Activated CD4-positive, alpha-beta T cell treated with anti-CD3 and anti-CD28 coated beads, Interleukin-2, Interleukin-6, amounts not matched to agents 100 ng/mL and 50 ng/mL, durations not matched to agents 16 hours and 8 hours (primary cell): ENCODE measurements at regions not wholly inside any gene's neighbourhood (a gene's known extent, or its start where the extent isn't known, plus 50 kb on each side); places are given as distances from the start of the nearest gene placed in this dataset.

Experiments
- DNase-seq: peaks from one replicate; pipeline ENCODE4 v3.0.0-alpha.2; 2020

- DNase-seq: no peak
These were observed 767.3 kb upstream of the TBX3 start for GRCh38 chr12:115451151-115451779.

GRCh38 chr12:115450710-115451109 lies 766.7 kb upstream of the TBX3 start:
- DNase-seq: no peak

- no peak for DNase-seq
These were observed 766.0 kb upstream of the TBX3 start for GRCh38 chr12:115450017-115450416.

- DNase-seq: no peak
These were observed 765.6 kb upstream of the TBX3 start for GRCh38 chr12:115449526-115449925.

- no peak for DNase-seq
These were observed 760.4 kb upstream of the TBX3 start for GRCh38 chr12:115444346-115444745.

- DNase-seq: no peak
These were observed 759.5 kb upstream of the TBX3 start for GRCh38 chr12:115443351-115443938.

- no peak for DNase-seq
These were observed 756.5 kb upstream of the TBX3 start for GRCh38 chr12:115440438-115440837.

- DNase-seq: no peak
These were observed 755.1 kb upstream of the TBX3 start for GRCh38 chr12:115439008-115439601.

- no peak for DNase-seq
These were observed 754.3 kb upstream of the TBX3 start for GRCh38 chr12:115438314-115438713.

- no peak for DNase-seq
These were observed 753.1 kb upstream of the TBX3 start for GRCh38 chr12:115437061-115437567.

- DNase-seq: no peak
These were observed 749.1 kb upstream of the TBX3 start for GRCh38 chr12:115433014-115433634.

- DNase-seq: no peak
These were observed 746.7 kb upstream of the TBX3 start for GRCh38 chr12:115430636-115431035.

GRCh38 chr12:115426732-115427131 lies 742.8 kb upstream of the TBX3 start:
- no peak for DNase-seq

GRCh38 chr12:115424003-115424402 lies 740.0 kb upstream of the TBX3 start:
- no peak for DNase-seq

- no peak for DNase-seq
These were observed 739.6 kb upstream of the TBX3 start for GRCh38 chr12:115423546-115423987.

GRCh38 chr12:115422845-115423545 lies 739.0 kb upstream of the TBX3 start:
- DNase-seq: no peak

GRCh38 chr12:115421796-115422709 lies 738.1 kb upstream of the TBX3 start:
- no peak for DNase-seq

- no peak for DNase-seq
These were observed 737.4 kb upstream of the TBX3 start for GRCh38 chr12:115421350-115421749.

- no peak for DNase-seq
These were observed 735.2 kb upstream of the TBX3 start for GRCh38 chr12:115419145-115419646.

GRCh38 chr12:115417610-115418009 lies 733.6 kb upstream of the TBX3 start:
- no peak for DNase-seq

GRCh38 chr12:115416869-115417268 lies 732.9 kb upstream of the TBX3 start:
- no peak for DNase-seq

GRCh38 chr12:115413626-115414025 lies 729.7 kb upstream of the TBX3 start:
- DNase-seq: no peak
